ENCODE measurements at regions not wholly inside any gene's neighbourhood (a gene's known extent, or its start where the extent isn't known, plus 50 kb on each side); places are given as distances from the start of the nearest gene placed in this dataset.
A peak's percentile ranks its signal among the peaks of the same experiment; 100 is the strongest.

DNA sequence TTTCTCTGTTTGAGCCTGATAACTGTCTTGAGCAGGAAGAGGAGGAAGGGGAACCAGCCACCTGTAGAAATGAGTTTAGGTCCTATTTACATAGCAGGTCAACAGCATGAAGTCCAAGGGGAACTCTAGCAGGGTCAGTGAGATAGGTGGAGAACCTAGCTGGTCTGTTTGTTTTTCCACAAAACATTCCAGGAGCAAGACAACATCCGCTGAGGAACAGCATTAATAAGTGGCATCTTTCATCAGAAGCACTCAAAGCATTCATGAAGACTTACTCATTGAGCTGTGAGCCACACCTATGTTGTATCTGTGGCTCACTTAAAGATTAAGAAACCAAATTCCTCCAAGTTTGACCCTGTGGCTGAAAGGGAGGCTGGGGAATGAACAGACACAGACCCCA, 115.9 kb downstream of the ACTBL2 start:
- TF ChIP-seq GATA3 (IDR thresholded peaks at IDR 0.05; ENCODE audit: low read depth, low read length) (no peak), GATA2 (IDR thresholded peaks at IDR 0.05; ENCODE audit: low read depth, low read length) (no peak)

- TF ChIP-seq GATA2 (IDR thresholded peaks at IDR 0.05; ENCODE audit: low read depth, low read length) (no peak), GATA3 (IDR thresholded peaks at IDR 0.05; ENCODE audit: low read depth, low read length) (no peak)
Observed at GRCh38 chr5:57362951-57363350, 119.7 kb downstream of the ACTBL2 start.

GRCh38 chr5:57360871-57361270, 121.7 kb downstream of the ACTBL2 start:
- no peak for TF ChIP-seq GATA2 (IDR thresholded peaks at IDR 0.05; ENCODE audit: low read depth, low read length)
- no peak for TF ChIP-seq GATA3 (IDR thresholded peaks at IDR 0.05; ENCODE audit: low read depth, low read length)

- TF ChIP-seq GATA3 (IDR thresholded peaks at IDR 0.05; ENCODE audit: low read depth, low read length) (no peak), GATA2 (IDR thresholded peaks at IDR 0.05; ENCODE audit: low read depth, low read length) (no peak)
Observed at GRCh38 chr5:57358796-57359592, 123.6 kb downstream of the ACTBL2 start.

- TF ChIP-seq GATA3 (IDR thresholded peaks at IDR 0.05; ENCODE audit: low read depth, low read length), result no peak
- peak; percentile 54; the same call in 1 of the 2 replicates for TF ChIP-seq GATA2 (IDR thresholded peaks at IDR 0.05; ENCODE audit: low read depth, low read length)
Observed at GRCh38 chr5:57349214-57349613, 133.4 kb downstream of the ACTBL2 start.

- TF ChIP-seq GATA3 (IDR thresholded peaks at IDR 0.05; ENCODE audit: low read depth, low read length) (no peak), GATA2 (IDR thresholded peaks at IDR 0.05; ENCODE audit: low read depth, low read length) (no peak)
Observed at GRCh38 chr5:57348376-57349140, 134.1 kb downstream of the ACTBL2 start.

GRCh38 chr5:57346328-57346727, 136.3 kb downstream of the ACTBL2 start:
- no peak for TF ChIP-seq GATA2 (IDR thresholded peaks at IDR 0.05; ENCODE audit: low read depth, low read length)
- no peak for TF ChIP-seq GATA3 (IDR thresholded peaks at IDR 0.05; ENCODE audit: low read depth, low read length)

- no peak for TF ChIP-seq GATA2 (IDR thresholded peaks at IDR 0.05; ENCODE audit: low read depth, low read length)
- no peak for TF ChIP-seq GATA3 (IDR thresholded peaks at IDR 0.05; ENCODE audit: low read depth, low read length)
Observed at GRCh38 chr5:57341380-57341979, 141.1 kb downstream of the ACTBL2 start.

DNA sequence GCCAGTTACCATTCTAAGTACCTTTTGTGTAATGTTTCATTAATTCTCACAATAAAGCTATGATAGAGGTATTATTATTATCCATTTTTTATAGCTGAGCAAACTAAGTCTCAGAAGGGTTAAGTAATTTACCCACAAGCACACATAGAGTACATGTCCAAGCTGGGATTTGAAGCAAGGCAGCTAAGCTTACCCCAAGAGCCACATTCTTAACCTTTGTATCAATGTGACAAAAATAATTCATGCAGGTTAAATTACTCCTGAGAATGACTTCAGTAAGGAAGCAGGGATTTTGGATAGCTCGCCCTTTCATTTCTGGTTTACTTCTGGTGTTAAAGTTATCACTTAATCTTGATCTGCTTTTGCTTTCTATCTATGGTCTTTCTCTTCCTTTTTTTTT, 141.9 kb downstream of the ACTBL2 start:
- no peak for TF ChIP-seq GATA3 (IDR thresholded peaks at IDR 0.05; ENCODE audit: low read depth, low read length)
- TF ChIP-seq GATA2 (IDR thresholded peaks at IDR 0.05; ENCODE audit: low read depth, low read length), result no peak

GRCh38 chr5:57339521-57339920, 143.1 kb downstream of the ACTBL2 start:
- no peak for TF ChIP-seq GATA3 (IDR thresholded peaks at IDR 0.05; ENCODE audit: low read depth, low read length)
- TF ChIP-seq GATA2 (IDR thresholded peaks at IDR 0.05; ENCODE audit: low read depth, low read length), result no peak

DNA sequence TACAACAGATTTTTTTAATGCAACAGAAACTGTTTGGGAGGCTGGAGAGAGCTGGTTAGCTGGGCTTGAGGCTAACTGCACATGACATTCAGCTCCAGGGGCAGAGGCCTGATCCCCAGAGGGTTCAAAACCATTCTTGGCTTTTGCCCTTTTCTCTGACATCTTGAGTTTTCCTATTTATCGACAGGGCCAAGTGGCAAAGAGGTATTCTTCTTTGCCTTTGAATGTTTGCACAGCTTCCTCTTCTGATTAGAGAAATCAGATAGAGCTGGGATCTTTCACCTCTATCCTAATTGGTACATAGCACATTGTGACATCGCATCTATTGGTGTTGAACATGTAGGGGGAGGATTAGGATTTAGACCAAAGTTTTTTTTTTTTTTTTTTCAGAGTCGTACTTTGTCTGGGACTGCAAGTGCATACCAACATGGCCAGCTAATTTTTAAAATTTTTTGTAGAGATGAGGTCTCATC, 143.7 kb downstream of the ACTBL2 start:
- no peak for TF ChIP-seq GATA2 (IDR thresholded peaks at IDR 0.05; ENCODE audit: low read depth, low read length)
- TF ChIP-seq GATA3 (IDR thresholded peaks at IDR 0.05; ENCODE audit: low read depth, low read length), result no peak

GRCh38 chr5:57338068-57338867, 144.3 kb downstream of the ACTBL2 start:
- TF ChIP-seq GATA3 (IDR thresholded peaks at IDR 0.05; ENCODE audit: low read depth, low read length) (no peak), GATA2 (IDR thresholded peaks at IDR 0.05; ENCODE audit: low read depth, low read length) (no peak)

GRCh38 chr5:57335092-57335660, 147.4 kb downstream of the ACTBL2 start:
- TF ChIP-seq GATA3 (IDR thresholded peaks at IDR 0.05; ENCODE audit: low read depth, low read length), result no peak
- TF ChIP-seq GATA2 (IDR thresholded peaks at IDR 0.05; ENCODE audit: low read depth, low read length), result no peak

All from SH-SY5Y (cell line).